ENCODE measurements at regions not wholly inside any gene's neighbourhood (a gene's known extent, or its start where the extent isn't known, plus 50 kb on each side); places are given as distances from the start of the nearest gene placed in this dataset.

- no peaks in the 10 kb centered on the region for H3K9me3 Mint-ChIP-seq
- H3K36me3 Mint-ChIP-seq (ENCODE audit: insufficient read depth in 1 of 3, low read depth in 3 of 3) = no peaks in the 10 kb centered on the region; a peak in 1 of 7 replicates
- H3K4me3 Mint-ChIP-seq = no peak overlapping the region
Measured at GRCh38 chr2:8380566-8380965, 301.3 kb upstream of the ID2 start.

More at GRCh38 chr2:8380566-8380965, 301.3 kb upstream of the ID2 start:
- Histone ChIP-seq H3K14ac (ENCODE audit: insufficient read depth, low read length) (no peak overlapping the region), H4K8ac (replicated peaks; ENCODE audit: insufficient read length, low read depth, low read length) (no peak overlapping the region), H3K27ac (ENCODE audit: insufficient read length, low read depth, low read length) (no peak overlapping the region), H2BK20ac (ENCODE audit: low read depth, low read length, poor library complexity, severe bottlenecking) (no peak overlapping the region), H3K56ac (ENCODE audit: insufficient read length, low read depth, low read length) (no peak overlapping the region), H3K4me2 (ENCODE audit: insufficient read depth, insufficient read length, low read length) (no peak overlapping the region), H3K27me3 (ENCODE audit: insufficient read depth, low read length) (no peaks in the 10 kb centered on the region), H3T11ph (ENCODE audit: low read length) (no peak overlapping the region), H3K9me3 (ENCODE audit: control insufficient read depth, low read depth, low read length) (no peaks in the 10 kb centered on the region), H4K5ac (ENCODE audit: insufficient read length, low read depth, low read length) (no peak overlapping the region), H2BK12ac (ENCODE audit: insufficient read length, low read depth, low read length) (no peak overlapping the region), H2BK5ac (ENCODE audit: insufficient read length, low read length) (no peak overlapping the region), H3K4ac (ENCODE audit: low read depth, low read length) (no peak overlapping the region), H4K20me1 (ENCODE audit: control insufficient read depth, insufficient read depth, insufficient read length) (no peaks in the 10 kb centered on the region), H3K9ac (ENCODE audit: extremely low read depth, insufficient read length, low read length) (no peak overlapping the region), H2AK5ac (ENCODE audit: insufficient read length, low read length) (no peak overlapping the region), H2BK15ac (ENCODE audit: low read depth, low read length) (no peak overlapping the region), H4K91ac (ENCODE audit: insufficient read length, low read depth, low read length) (no peak overlapping the region), H3K23ac (ENCODE audit: insufficient read length, low read depth, low read length) (no peak overlapping the region), H3K79me1 (ENCODE audit: insufficient read depth, low read depth, low read length, poor library complexity, severe bottlenecking) (no peaks in the 10 kb centered on the region), H3K79me2 (ENCODE audit: insufficient read depth, low read length) (no peaks in the 10 kb centered on the region), H3K4me1 (ENCODE audit: insufficient read depth, low read length) (no peaks in the 10 kb centered on the region), H3K23me2 (ENCODE audit: insufficient read length, low read depth, low read length, poor library complexity, severe bottlenecking) (no peaks in the 10 kb centered on the region), H2BK120ac (ENCODE audit: low read depth, low read length, poor library complexity, severe bottlenecking) (peak overlapping the region; percentile 12), H2AFZ (ENCODE audit: low read length) (no peak overlapping the region), H3K18ac (ENCODE audit: insufficient read length, low read depth, low read length) (no peak overlapping the region)
- Mint-ChIP-seq H3K27me3 (ENCODE audit: low read depth) (no peaks in the 10 kb centered on the region; the same call in 1 of the 2 replicates), H3K4me1 (peaks cover 6 to 10% of the 10 kb centered on the region in 2 experiments; a peak in 3 of 4 replicates), H3K27ac (no peak overlapping the region)
- DNase-seq = no peak
- TF ChIP-seq CTCF (conservative IDR thresholded peaks at IDR 0.05) = no peak
- WGBS (ENCODE audit: extremely low coverage, insufficient read length, low lambda C conversion rate) = no CpG with 5 or more reads among the region's 3 CpGs

Measured in H9 (cell line).